HS-5 (cell line): ENCODE measurements at regions not wholly inside any gene's neighbourhood (a gene's known extent, or its start where the extent isn't known, plus 50 kb on each side); places are given as distances from the start of the nearest gene placed in this dataset.
A peak's percentile ranks its signal among the peaks of the same experiment; 100 is the strongest.

Experiments
- DNase-seq: peaks from one replicate; pipeline ENCODE4 v3.0.0-alpha.2; 2012; ENCODE audit warnings: low read depth

DNA sequence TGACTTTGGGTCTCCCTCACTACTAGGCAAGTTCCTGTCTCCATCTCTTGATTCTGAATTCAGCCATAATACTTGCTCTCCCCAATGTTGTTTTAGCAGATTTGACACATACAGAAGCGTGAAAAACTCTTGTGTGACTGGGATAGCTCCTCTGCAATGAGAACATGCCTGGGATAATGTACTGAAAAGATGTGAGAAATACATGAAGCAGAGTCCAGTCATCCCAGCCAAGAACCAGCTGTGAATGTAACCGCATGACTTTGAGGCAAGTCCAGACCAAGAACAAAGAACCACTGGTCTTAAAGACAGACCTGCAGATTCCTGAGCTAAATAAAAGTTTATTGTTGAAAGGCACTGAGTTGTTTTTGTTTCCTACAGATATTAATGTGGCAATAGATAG is 135.0 kb downstream of the NMUR2 start:
- DNase-seq = no peak

- no peak for DNase-seq
Observed at GRCh38 chr5:152269533-152269932, 135.5 kb downstream of the NMUR2 start.

DNA sequence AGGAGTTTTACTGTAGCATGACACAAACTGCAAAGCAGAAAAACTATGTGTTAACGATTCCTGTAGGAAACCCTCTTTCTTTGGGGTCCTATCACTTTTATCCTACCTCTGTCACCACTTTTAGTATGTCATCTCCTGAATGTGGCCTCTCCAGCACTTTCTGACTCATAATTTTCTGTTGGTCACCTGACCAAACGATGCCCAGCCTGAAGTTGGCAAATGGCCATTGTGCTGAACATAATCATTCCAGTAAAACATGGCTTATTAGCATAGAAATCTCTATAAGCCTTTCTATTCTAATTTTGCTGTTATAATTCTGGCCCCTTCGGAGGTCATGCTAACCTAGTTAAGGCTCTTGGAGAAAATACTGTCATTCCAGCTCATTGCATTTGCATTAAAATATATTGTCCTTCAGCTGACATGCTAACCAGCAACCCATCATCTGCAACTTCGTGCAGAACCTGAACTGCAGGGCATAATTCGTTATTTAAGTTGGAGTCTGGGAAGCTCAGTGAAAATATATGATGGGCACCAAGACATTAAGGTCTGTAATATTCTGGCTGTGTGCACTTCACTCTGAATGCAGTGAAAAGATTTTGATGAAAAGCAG is 140.3 kb downstream of the NMUR2 start:
- DNase-seq = peak; percentile 5

DNA sequence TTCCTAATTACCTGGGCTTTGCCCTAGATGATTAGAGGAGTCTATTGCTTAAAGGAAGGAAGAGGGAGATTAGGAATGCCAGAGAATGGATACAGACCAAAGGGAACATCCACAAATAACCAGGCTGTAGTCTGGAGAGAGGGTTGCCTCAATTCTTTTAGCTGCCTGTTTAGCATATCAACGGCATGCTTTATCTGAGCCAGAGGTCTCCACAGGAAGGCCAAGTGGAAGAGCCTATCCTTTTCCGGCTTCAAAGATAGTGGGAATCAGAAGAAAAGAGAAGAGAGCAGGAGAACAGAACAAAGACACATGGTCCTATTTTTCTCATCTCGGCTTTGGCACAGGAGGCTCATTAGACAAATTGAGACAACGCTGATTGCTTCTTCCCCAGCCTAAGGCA is 142.4 kb downstream of the NMUR2 start:
- no peak for DNase-seq

GRCh38 chr5:152260940-152261339 is 144.1 kb downstream of the NMUR2 start:
- no peak for DNase-seq

DNA sequence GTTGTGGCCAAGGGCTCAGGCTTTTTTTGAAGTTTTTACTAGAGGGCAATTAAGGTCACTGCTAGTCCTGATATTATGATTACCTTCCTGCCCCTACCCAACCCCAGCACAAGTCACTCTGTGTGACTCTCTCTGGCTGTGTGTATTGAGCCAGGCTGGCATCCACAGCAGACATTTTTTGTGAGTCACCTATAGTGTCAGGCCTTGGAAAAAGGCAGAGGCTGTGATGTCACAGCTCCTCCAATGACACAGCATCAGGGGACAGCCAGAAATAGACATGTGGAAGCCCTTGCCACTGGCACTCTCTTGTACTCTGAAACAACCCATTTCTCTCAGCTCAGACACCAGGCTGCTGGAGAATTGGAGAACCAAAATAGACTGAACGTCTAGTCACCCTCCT is 145.4 kb downstream of the NMUR2 start:
- no peak for DNase-seq

DNA sequence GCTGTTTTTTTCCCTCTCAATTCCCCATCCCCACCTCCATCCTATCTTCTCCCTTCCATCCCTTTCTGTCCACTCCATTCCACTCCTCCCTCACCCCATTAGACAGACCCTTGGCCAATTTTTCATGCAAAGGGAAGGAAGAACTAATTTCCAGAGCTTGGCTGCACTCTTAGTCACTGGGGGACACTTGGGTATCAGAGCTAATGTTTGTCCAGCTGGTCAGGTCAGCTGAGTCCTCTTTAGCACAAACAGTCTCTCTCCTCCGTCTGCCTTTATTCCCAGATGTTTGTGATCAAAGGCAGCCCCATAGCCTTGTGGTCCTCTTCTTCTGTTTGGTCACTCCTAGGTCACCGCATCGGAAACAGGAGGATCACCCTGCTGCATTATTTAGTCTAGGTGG is 148.5 kb downstream of the NMUR2 start:
- DNase-seq = no peak

DNA sequence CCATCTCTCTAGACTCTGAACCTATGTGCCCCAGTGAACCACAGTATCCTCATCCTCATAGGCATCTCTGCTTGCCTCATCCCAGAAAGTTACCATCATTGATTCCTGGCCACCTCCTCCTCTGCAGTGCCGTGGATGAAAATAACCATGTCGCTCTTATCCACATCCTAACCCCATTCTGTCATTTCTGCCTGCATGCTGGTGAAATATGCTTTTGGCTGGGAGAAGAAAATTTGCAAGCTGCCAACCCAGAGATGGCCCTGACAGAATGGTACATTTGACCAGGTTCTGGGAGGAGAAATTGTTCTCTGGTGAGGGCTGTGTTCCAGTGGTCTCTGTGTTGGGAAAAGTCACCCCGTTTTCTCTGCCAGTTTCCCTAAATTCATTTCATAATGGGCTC is 149.7 kb downstream of the NMUR2 start:
- no peak for DNase-seq

DNA sequence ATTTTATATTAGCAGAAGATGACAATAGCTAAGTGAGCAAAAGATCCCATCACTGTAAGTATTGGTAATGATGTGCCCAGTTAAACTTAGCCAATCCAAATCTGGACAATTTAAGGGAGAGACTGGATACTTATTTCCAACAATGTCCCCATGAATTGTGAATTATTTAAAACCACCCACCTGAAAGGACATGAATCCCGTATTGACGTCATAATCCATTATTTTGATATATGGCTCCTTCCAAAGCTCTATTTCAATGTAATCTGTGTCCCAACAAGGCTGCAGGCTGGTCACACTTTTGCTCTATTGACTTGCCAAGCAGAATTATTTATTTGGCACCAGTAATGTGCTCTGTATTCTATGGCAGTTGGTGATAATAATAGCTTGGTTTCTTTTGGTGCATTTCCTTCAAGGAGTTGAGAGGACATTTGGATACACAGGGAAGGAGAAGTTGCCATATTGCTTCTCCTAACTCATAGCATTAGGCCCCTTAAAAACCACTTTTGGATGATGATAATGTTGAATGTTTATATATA is 157.2 kb downstream of the NMUR2 start:
- DNase-seq = no peak

- DNase-seq = no peak
Observed at GRCh38 chr5:152246401-152246800, 158.7 kb downstream of the NMUR2 start.

DNA sequence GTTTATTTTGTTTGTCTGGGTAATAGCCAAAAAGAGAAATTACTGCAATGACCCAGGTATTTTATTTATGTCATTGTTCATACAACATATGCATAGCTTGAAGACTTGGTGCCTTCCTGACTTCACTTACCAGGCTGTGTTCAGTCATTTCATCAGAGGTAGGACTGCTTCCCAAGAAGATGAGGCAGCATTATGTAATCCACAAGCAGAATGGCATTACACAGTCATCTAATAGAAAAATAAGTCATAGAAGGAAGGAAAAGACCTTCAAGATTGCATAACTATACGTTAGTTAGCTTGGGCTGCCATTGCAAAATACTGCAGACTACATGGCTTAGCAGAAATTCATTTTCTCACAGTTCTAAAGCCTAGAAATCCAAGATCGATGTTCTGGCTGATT is 167.5 kb downstream of the NMUR2 start:
- no peak for DNase-seq

DNA sequence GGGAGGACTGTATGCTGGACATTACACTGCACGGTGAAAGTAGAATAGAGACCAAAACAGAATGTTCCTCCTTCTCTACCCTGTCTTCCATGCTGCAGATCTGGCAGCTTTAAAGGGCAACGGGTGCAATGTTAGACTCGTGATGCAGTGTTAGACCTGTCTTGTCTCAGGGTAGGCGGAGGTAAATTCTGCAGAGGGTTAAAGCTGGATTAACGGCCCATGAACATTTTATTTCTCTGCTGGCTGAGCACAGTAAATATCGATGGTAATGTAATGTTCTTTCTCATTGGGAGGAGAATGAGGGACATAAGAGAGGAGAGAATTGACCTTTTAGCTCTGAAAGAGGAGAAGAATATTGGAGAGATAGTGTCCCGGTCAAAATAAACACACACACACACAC is 178.9 kb downstream of the NMUR2 start:
- DNase-seq = no peak

DNA sequence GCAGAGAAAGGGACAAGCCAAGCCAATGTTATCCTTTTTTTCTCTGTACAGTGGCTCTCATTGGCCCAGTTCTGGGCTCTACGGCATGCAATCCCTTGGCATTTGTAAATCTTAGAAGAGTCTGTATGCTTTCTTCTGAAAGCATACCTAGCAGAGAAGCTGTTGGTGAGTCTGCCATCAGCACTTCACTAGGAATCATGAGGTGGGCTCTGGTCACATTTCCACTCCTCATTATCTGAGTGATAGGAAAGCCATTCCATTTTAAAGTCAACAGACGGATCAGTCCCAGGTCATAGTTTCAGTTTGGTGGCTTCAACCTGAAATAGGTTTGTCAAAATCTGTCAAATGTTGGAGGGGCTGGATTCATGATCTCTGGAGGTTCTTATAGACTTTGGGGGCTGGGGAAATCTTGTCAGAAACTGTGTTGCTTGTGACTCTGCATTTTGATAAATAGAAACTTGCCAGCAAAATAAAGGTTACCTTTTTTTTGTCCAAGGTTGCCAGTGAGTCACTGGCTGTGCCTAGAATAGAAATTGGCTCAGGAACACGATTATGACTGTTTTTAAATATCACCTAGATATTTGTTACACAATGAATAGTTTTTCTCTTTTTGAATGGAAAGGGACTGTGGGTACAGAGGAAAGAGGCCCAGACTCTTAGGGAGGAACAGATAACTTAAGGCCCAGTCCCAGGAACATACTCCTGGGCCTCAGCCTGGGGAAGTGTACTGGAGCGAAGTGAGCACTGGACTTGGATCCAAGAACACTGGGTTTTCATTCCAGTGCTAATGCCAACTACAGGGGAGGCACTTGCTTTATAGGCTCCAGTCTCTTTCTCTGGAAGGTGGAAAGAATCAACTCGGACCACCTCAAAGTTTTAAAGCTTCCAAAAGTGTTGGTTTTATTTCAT is 183.1 kb downstream of the NMUR2 start:
- no peak for DNase-seq

GRCh38 chr5:152218694-152219093 is 186.4 kb downstream of the NMUR2 start:
- no peak for DNase-seq

- DNase-seq = no peak
Observed at GRCh38 chr5:152205804-152206203, 199.3 kb downstream of the NMUR2 start.

DNA sequence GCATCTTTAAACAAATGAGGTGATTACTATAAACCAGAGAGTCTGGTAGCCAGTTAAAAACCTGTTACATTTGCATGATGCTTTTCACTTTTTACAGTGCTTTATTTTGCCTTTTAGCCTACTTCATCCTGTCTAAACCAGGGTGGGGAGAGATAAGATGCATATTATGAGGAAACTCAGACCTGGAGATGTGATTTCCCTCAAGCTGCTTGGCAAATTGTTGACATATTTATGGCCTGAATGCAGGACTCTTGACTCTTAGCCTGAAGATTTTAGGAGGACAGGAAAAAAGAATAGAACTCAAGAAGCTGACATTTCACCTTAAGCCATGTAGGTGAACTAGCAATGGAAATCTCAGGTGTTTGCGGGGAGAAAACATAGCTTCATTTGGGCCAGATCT is 202.8 kb downstream of the NMUR2 start:
- DNase-seq = no peak

GRCh38 chr5:152193391-152194107 is 211.5 kb downstream of the NMUR2 start:
- no peak for DNase-seq

GRCh38 chr5:152188251-152188650 is 216.8 kb downstream of the NMUR2 start:
- DNase-seq = no peak

DNA sequence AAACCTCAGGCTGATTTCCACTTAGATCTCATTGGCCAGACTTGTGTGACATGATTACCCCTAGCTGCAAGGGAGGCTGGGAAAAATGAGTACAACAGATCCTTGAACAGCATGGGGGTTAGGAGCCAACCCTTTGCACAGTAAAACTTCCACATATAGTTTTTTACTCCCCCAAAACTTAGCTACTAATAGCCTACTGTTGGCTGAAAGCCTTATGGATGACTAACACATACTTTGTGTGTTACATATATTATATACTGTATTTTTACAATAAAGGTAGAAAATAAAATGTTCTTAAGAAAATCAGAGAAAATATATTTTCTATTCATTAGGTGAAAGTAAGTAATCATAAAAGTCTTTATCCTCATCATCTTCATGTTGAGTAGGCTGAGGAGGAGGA is 217.4 kb downstream of the NMUR2 start:
- DNase-seq = no peak

GRCh38 chr5:152185547-152186245 is 219.4 kb downstream of the NMUR2 start:
- no peak for DNase-seq

GRCh38 chr5:152184266-152184665 is 220.8 kb downstream of the NMUR2 start:
- no peak for DNase-seq

DNA sequence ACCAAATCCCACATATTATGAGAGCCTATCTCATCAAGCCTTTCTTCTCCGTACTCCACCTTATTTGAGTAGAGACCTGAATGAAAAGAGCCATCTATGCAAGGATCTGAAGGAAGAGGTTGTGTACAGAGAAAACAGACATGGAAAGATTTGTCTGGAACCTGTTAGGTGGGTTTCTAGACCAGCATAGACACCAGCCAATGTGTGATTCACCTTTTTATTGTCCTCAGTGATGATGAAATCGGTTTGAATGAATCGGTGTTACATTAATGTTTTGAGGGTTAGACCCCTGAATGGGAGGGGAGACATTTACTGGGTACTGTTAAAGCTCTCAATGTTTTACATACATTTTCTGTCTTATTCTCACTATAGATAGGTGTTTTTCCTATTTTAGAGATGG is 223.6 kb downstream of the NMUR2 start:
- DNase-seq = no peak
